H1 (cell line): ENCODE measurements at regions not wholly inside any gene's neighbourhood (a gene's known extent, or its start where the extent isn't known, plus 50 kb on each side); places are given as distances from the start of the nearest gene placed in this dataset.

ENCODE experiments used
- ASH2L ChIP-seq: fragments of 200-600, 300-600 bp; sonication (generic); IDR thresholded peaks from one replicate; pipeline ENCODE4 v1.7.1; 2017; ENCODE audit warnings: low read length
- CHD7 ChIP-seq: fragments of 300-600 bp; sonication (generic); IDR thresholded peaks from 2 replicates; pipeline ENCODE4 v1.7.1; 2012; ENCODE audit warnings: low read length, moderate library complexity, mild to moderate bottlenecking, inconsistent platforms; ENCODE audit not compliant: insufficient replicate concordance
- GABPA ChIP-seq: IDR thresholded peaks from 2 replicates; pipeline ENCODE4 v1.6.1; 2011; ENCODE audit warnings: mild to moderate bottlenecking, low read length, moderate library complexity, borderline replicate concordance; ENCODE audit not compliant: insufficient read depth
- NANOG ChIP-seq: IDR thresholded peaks from 2 replicates; pipeline ENCODE4 v1.6.1; 2011; ENCODE audit warnings: low read length, low read depth, mild to moderate bottlenecking, inconsistent platforms; ENCODE audit not compliant: insufficient read depth, poor library complexity, severe bottlenecking
- RXRA ChIP-seq: IDR thresholded peaks from 2 replicates; pipeline ENCODE4 v1.6.1; 2011; ENCODE audit warnings: low read depth, mild to moderate bottlenecking, low read length, moderate library complexity; ENCODE audit not compliant: insufficient read depth
- SAP30 ChIP-seq: fragments of 300-600 bp; sonication (generic); IDR thresholded peaks from 2 replicates; pipeline ENCODE4 v1.7.1; 2012; ENCODE audit warnings: low read length, moderate library complexity, mild to moderate bottlenecking, inconsistent platforms; ENCODE audit not compliant: insufficient read depth, insufficient replicate concordance

DNA sequence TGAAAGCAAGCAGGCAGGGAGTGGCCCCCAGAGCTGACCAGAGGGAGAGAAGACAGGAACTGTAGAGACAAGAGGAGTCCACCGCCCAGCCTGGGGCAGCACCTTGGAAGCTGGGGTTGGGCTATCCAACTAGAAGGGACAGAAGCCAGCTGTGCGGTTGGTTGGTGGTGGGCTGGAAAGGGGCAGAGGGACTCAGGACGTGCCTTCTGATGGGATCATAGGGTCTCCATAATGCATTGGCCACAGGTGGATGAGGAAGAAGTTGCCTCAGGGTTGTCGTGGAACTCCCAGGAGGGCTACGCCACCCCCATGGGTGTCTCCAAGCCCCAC is 114.0 kb upstream of the RET start (continued):
- TF ChIP-seq SAP30 = no peak
- no peak for TF ChIP-seq NANOG
- TF ChIP-seq CHD7 = no peak
- no peak for TF ChIP-seq RXRA
- TF ChIP-seq GABPA = no peak
- no peak for TF ChIP-seq ASH2L
